HG03571 (cell line): ENCODE measurements at regions not wholly inside any gene's neighbourhood (a gene's known extent, or its start where the extent isn't known, plus 50 kb on each side); places are given as distances from the start of the nearest gene placed in this dataset.
"Not testable (repeated sequence)": the region's sequence is repeated elsewhere in the genome, so short reads cannot be mapped to it uniquely, and the experiment has no call there.

ENCODE experiments used
- ATAC-seq: cut with Tn5 transposase; IDR thresholded peaks from one replicate; pipeline ENCODE4 v1.9.1; 2021; ENCODE audit not compliant: unreplicated experiment

DNA sequence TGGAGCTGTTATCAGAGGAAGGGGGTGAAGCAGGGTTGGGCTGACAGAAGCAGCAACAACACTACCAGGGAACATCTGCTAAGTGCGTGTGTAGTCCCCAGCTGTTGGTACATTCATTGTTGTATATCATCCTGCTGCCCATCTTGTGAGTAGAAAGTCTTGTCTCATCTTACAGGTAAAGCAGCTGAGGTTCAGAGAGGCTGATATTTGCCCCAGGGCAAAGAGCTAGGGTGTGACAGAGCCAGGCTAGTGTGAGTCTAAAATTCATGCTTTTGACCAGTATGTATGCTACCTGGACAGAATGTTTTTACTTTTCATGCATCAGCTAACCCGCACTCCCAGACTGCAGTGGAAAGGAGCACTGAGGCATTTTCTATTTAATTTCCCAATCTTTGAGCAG lies 221.6 kb downstream of the STK31 start:
- ATAC-seq, result no peak

DNA sequence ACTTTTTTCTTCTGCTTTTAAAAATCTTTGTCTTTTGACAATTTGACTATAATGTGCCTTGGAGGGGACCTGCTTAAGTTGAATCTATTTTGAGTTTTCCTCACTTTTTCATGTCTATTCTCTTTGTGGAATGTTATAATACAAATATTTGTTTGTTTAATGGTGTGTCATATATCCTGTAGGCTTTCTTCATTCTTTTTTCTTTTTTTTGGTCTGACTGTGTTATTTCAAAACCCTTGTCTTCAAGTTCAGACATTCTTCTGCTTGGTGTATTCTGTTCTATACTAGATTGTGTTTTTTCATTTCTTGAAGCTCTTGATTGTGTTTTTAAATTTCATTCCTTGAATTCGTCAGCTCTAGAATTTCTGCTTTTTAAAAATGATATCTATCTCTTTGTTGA lies 228.2 kb downstream of the STK31 start:
- no peak for ATAC-seq

DNA sequence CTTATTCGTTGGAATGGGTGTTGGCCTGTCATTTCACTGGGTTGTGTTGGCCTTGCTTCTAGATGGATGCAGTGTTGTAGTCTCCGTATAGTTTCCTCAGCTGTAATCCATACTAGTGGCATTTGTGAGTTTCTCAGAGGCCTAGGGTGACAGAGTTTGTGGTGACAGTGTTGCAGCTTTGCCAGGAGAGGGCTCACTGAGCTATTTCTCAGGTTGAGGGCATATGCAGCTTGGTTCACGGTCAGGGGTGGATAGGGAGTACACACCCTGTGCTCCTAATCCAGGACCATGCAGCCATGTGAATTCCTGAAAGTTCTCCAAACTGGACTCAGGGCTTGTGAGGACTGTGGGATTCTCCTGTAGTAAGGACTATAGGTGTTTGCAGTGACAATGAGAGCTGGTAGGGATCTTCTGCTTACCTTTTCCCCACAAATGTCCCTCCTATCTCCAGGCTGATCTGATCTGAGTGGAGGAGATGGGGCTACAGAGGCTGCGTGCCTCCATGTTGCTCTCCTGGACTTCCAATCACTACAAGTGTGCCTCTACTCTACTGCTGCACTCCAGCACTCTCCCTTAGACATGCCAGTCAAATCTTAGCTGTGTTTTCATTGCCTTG lies 229.0 kb downstream of the STK31 start:
- ATAC-seq, result no peak

DNA sequence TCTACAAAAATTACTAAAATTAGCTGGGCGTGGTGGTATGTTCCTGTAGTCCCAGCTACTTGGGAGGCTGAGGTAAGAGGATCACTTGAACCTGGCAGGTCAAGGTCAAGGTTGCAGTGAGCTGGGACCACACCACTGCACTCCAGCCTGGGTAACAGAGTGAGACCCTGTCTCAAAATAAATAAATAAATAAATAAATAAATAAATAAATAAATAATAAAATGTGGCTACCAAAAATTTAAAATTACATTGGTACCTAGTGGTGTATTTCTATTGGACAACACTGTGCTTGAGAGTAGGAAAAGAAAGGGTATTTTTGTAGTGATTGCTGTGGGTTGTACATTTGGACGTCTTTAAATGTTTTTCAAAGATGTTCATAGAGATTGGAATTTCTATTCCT lies 229.7 kb downstream of the STK31 start:
- not testable (repeated sequence) for ATAC-seq

DNA sequence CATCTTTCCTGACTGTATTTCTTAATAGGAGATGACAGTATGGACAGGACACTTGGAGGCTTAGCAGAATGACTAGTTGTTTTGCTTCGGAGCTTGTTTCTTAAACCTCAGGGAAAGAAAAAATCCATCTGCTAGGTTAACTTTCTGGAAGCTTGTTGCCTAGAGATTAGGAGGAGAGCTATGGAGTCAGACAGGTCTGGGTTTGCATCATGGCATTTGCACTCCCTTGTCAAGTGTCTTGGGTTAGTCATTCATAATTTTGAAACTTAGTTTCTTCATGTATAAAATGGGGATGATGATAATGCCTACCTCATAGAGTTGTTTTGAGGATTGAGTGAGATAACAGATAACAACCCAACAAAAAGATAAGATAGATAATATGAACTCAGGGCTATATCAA lies 231.5 kb downstream of the STK31 start:
- ATAC-seq, result no peak

DNA sequence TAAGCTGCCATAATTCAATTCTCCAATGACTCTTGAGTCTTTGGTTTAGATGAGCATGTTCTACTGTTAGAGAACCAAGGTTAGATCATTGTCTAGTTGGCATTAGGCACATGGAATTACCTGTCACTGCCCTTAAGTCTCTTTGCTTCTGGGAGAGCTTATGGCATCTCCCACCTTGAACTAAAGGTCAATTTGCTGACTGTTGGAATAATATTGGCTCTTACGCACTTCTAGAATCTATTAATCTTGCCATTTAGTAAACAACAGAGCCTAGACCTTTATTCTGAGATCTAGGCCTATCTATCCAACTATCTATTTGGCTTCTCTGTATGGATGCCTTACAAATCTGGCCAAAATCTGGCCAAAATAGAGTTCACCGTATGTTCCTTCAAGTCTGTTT lies 232.0 kb downstream of the STK31 start:
- no peak for ATAC-seq

DNA sequence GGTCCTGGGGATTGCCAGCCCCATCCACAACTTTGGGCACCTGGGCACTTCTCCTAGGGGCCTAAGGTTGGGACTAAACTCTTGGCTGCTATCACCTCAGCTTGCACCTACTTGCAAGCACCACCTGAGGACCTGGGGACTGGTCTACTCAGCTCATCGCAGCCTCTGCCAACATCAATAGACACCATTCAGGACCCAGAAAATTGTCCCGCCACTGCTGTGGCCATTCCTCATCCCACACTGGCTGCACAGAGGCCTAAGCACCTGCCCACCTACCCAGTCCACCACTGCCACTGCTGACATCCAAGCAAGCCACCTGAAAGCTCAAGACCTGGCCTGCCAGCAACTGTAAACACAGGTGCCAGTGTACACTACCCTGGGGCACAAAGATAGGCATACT lies 234.1 kb downstream of the STK31 start:
- no peak for ATAC-seq

DNA sequence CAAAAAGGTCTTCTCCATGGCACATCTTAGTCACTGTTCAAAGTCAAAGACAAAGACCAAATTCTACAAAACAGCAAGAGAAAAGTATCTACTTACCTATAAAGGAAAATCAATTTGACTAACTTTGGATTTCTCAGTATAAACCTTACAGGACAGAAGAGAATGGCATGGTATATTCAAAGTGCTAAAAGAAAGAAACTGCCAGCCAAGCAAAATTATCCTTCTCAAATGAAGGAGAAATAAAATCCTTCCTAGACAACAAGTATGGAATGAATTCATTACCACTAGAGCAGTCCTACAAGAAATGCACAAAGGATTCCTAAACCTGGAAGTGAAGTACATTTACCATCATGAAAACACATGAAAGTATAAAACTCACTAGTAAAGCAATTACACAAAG lies 235.5 kb downstream of the STK31 start:
- ATAC-seq, result no peak

DNA sequence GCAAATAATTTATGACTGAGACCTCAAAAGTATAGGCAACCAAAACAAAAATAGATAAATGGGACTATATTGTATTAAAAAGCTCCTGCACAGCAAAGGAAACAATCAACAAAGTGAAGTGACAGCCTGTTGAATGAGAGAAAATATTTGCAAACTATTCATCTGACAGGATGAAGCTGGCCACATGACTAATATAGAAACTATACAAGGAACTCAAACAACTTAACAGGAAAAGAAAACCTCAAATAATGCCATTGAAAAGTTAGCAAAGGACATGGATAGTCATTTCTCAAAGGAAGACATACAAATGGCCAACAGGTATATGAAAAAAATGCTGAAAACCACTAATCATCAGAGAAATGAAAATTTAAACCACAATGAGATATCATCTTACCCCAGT lies 245.1 kb downstream of the STK31 start:
- ATAC-seq, result no peak

DNA sequence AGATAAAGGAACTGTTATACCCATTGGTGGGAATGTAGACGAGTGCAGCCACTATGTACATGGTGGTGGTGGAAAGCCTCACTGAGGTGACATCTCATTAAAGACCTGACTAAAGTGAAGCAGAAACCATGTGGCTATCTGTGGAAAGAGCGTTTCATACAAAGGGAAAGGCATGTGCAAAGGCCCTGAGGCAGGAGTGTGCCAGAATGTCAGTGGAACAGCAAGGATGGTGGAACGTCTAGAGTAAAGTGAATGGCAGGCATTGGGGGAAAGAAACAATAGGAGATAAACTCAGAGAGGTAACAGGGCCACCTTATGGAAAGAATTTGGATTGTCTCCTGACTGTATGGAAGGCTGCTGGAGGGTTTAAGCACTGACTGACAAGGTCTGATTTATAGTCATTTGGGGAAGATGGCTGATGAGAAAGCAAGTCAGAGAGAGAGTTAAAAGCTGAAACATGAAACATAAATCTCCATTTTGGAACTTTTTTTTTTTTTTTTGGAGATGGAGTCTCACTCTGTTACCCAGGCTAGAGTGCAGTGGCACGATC lies 245.7 kb downstream of the STK31 start:
- no peak for ATAC-seq

DNA sequence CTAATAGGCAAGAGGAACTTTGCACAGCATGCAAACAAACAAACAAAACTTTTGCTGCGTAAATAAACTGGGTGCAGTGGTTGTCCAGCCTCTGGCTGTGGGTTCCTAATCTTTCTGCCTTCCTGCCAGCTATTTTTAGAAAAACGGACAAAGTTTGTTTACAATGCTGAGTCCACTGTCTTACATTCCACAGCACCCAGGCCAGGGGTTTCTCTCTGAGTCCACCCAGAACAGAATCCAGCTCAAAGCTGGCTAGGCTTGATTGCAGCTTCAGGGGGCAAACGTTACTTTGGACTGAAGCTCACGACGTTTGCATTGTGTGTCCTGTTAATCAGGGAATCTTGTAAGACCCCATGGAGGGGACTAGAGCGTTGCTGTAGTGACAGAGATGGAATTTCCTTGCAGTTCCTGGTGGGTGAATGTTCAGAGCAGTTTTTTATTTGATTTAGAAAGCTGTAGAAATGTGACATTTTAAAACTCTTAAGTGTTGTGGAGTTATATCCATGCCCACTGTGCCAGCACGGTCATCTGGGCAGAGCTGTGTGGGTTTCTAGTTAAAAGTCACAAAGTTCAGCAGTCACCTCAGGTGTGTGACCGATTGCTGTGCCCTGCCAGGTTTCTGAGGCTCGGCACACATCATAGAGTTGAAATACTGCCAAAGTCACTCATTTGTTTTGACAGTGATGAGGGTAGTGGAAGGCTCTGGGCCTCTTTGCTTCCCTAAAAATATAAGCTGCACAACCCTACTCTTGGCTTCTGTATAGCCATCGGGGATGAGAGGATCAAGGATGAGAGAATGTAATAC lies 247.0 kb downstream of the STK31 start:
- ATAC-seq, result no peak

DNA sequence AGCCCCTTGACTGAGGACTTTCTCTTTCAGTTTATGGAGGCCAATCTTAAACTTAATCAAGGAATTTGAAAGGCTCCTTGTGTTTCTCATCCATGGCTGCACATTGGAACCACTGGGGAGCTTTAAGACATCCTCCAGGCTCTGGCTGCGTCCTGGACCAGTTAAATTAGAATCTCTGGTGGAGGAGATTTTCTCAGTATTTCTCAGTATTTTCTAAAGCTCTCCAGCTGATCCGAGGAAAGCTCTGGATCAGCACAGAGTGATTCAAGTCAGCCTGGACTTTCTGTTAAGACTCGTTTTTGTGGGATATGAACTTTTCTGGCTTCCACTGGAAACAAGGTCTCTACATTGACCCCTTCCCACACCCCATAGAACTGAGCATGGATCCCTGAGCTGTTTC lies 249.8 kb downstream of the STK31 start:
- ATAC-seq, result no peak

DNA sequence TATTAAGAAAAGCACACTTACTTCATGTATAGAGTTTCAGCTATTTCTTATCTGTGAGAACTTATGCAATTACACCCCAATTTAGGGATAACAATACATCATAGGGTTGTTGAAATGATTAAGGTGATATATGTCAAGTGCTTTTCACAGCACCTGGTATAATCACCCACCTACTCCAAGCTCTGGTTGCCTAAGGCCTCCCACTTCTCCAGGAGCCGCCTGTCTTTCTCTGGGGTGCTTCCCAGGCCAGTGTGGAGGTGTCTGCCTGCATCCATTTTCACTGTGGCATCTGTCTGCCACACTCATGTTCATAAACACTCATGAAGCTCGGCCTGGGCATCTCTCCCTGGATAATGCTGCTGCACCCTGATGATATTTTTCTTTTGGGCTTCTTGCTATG lies 250.3 kb downstream of the STK31 start:
- ATAC-seq, result no peak

DNA sequence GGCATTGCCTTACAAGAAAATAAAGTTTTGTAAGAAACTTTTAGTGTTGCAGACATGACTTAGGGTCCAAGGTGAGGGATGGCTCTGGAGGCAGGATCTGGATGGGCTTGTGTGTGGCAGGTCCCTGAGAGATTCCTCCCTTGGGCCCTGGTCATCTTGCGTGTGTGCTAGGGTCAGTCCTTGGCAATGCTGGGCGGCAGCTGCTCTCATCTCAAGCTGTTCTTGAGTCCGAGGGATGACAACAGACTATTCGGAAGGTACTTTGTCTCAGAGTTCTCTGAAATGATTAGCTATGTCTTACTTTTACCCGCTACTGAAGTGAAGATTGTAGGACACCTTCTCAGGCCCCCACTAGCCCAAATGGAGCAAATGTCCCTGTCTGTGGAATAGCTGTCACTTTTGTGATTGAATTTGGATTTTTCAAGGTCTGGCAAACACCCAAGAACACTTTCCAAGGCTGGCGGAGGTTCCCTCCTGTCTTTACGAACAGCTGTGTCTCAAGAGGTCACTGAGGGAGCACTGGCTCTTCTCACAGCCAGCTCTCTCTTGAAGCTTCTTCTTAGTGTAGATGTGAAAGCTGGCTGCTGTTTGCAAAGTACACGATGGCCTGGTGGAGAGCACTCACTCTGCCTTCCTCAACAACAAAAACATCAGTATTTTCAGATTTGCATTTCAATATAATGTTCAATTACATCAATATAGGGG lies 253.6 kb downstream of the STK31 start:
- ATAC-seq, result no peak

DNA sequence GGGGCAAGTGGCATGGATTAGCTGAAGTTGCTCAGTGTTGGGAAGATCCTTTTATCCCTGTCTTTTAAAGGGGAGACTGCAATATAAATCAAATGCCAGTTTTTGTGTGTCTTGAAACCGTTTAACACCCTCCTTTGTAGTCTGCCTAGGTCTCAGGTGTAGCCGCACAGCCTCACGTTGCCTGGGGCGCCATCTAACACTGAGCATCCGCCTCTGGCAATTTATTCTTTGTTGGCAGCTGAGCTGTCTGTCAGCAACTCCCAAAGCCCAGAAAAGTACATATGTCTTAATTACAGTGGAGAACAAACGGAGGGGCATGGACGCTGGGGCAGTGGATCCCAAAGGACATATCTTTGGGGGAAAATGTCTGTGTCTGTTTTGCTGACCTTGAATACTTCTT lies 254.7 kb downstream of the STK31 start:
- ATAC-seq, result no peak

DNA sequence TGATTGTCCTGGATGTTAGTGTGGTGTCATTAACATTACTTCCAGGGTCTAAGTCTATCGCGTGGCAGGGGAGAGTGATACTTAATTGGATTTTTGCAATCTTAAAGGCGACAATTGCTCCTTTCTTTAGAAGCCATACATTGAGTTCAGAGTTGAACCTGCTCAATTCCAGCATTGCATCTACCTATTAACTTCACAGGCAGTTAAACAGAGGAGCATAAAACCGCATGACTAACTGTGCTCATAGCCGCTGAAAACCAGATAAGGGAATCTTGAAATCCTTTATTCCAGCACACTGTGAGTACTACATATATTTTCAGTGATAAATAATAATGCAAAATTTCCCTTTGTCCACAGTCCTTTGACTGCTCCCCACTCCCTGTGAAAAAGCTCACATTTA lies 255.3 kb downstream of the STK31 start:
- ATAC-seq, result no peak

DNA sequence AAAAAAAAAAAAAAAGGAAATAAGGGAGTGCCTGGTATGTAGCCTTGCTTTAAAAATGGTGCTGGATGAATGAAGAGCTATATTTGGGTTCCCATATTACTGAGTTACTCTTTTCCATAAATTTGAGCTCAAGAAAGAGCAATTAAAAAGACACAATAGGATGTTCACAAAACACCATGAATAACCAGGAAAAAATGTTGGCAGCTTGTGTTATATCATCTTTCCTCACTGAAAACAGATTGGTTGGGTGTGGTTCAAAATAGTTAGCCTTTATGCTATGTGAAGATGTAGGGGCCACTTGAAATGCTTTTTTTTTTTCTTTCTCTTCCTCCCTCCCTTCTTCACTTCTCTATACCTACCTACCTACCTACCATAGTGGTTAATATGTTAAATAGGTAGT lies 256.9 kb downstream of the STK31 start:
- ATAC-seq, result no peak

DNA sequence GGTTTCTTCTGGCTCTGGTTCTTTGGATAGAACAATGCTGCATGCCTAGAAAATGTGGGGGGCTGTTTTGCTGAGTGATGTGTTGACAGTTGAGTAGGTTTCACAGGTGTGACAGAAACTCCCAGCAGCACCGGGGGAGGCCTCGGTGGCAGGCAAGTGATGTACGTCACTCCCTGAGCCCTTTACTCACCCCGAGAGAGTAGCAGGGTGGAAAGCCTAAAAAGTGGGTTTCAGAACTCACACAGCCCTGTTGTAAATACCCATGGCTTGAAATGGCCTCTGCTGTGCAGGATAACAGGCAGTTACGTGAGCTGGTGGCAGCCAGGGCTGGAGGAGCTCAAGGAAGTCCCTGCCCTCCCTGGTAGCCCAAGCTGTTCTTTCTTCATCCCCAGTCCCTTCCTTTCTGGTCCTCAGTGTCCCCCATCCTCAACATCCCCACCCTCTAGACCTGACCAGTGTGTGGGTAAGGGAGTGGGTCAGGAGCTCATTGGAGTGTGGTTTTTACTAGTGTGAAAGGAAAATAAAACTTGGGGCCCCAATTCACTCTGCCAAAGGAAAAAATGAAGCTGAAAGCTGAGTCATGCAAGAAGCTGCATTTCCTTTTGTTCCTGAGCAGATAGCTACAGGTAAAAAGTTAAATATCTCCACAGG lies 258.1 kb downstream of the STK31 start:
- no peak for ATAC-seq

DNA sequence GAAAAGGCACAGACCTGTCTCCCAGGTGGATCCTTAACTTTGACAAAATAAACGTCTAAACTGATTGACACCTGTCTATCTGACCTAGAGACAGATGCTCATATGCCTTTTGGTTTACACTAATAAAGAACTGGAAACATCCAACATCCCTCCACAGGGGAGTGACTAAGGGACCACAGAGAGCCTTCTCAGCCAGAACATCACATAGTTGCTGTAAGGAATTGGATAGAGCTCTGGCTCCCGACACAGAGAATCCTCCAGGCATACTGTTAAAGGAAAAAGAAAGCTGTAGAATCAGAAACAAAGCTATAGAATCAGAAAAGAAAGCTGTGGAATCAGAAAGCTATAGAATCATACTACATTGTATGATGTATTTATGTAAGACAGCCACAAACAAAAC lies 258.8 kb downstream of the STK31 start:
- ATAC-seq, result no peak

DNA sequence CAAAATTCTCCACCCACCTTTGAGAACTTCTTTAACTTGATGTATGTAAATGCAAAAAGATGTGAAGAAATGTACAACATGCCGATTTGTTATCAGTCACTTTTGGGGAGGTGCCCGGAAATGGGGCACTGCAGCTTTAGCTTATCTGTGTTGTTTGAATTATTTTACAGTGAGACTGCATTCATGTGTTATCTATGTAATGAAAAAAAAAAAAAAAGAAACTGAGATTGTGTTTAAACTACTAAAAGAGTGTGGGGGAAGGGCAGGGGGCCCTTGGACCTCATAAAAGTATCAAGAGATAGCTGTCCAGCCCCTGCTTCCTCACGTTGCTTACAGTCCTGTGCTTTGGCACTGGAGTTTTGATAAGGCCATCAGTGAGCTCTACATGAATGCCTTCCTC lies 259.4 kb downstream of the STK31 start:
- no peak for ATAC-seq

DNA sequence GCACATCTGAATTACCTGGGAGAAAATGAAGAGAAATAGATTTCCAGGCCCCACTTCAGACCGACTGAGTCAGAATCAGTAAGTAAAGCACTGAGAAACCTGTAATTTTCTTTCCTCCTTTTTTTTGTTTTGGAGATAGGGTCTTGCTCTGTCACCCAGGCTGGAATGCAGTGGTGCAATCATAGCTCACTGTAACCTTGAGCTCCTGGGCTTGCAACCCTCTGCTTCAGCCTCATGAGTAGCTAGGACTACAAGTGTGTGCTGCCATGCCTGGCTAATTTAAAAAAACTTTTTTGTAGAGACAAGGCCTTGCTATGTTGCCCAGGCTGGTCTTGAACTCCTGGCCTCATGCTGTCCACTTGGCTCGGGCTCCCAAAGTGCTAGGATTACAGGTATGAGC lies 260.2 kb downstream of the STK31 start:
- no peak for ATAC-seq

DNA sequence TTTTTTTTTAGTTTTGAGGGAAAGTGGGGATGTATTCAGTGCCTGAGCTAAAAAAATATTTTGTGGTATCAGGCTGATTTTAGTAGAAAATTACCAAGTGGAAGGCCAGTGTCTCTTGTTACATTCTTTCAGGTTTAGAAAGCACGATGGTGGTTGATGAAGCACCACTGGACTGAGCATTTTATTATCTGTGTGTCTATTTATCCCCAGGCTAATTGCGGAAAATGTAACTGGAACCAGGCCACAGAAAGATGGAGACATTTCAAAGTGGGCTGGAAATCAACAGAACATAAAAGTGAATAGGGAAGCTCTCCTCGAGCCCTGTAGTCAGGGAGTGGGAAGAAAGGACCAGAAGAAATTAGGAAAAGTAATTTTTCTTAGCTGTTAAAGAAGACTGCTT lies 261.0 kb downstream of the STK31 start:
- no peak for ATAC-seq
